H9 (cell line): ENCODE measurements at regions not wholly inside any gene's neighbourhood (a gene's known extent, or its start where the extent isn't known, plus 50 kb on each side); places are given as distances from the start of the nearest gene placed in this dataset.

Source experiments
- DNase-seq: peaks from one replicate; pipeline ENCODE4 v3.0.0-alpha.2; 2017
- H2AFZ ChIP-seq: one replicate; pipeline ENCODE4 v1.6.1; 2013; ENCODE audit warnings: mild to moderate bottlenecking, low read length, control low read depth, moderate library complexity
- H2AK5ac ChIP-seq: 2 replicates; pipeline ENCODE4 v1.6.1; 2013; ENCODE audit warnings: low read length, control low read depth, mixed read lengths; ENCODE audit not compliant: insufficient read length
- H2BK120ac ChIP-seq: one replicate; pipeline ENCODE4 v1.6.1; 2013; ENCODE audit warnings: low read depth, mild to moderate bottlenecking, low read length, control low read depth, inconsistent platforms; ENCODE audit not compliant: poor library complexity, severe bottlenecking
- H2BK12ac ChIP-seq: 2 replicates; pipeline ENCODE4 v1.6.1; 2013; ENCODE audit warnings: low read length, control low read depth, mixed read lengths, low read depth; ENCODE audit not compliant: insufficient read length
- H2BK15ac ChIP-seq: 2 replicates; pipeline ENCODE4 v1.6.1; 2013; ENCODE audit warnings: low read depth, low read length, control low read depth
- H2BK20ac ChIP-seq: one replicate; pipeline ENCODE4 v1.6.1; 2013; ENCODE audit warnings: low read depth, mild to moderate bottlenecking, low read length, control low read depth, inconsistent platforms; ENCODE audit not compliant: poor library complexity, severe bottlenecking
- H2BK5ac ChIP-seq: 2 replicates; pipeline ENCODE4 v1.6.1; 2013; ENCODE audit warnings: low read length, control low read depth, mixed read lengths; ENCODE audit not compliant: insufficient read length
- H3K14ac ChIP-seq: 2 replicates; pipeline ENCODE4 v1.6.1; 2013; ENCODE audit warnings: low read length, control low read depth; ENCODE audit not compliant: insufficient read depth
- H3K18ac ChIP-seq: 2 replicates; pipeline ENCODE4 v1.6.1; 2013; ENCODE audit warnings: low read depth, mild to moderate bottlenecking, mixed read lengths, low read length, control low read depth; ENCODE audit not compliant: insufficient read length
- H3K23ac ChIP-seq: 2 replicates; pipeline ENCODE4 v1.6.1; 2013; ENCODE audit warnings: low read length, control low read depth, mixed read lengths, low read depth; ENCODE audit not compliant: insufficient read length
- H3K23me2 ChIP-seq: 2 replicates; pipeline ENCODE4 v1.6.1; 2013; ENCODE audit warnings: low read depth, mild to moderate bottlenecking, mixed read lengths, low read length, control low read depth; ENCODE audit not compliant: insufficient read length, poor library complexity, severe bottlenecking
- H3K27ac ChIP-seq: 2 replicates; pipeline ENCODE4 v1.5.1; 2013; ENCODE audit warnings: low read length, control low read depth, mixed read lengths, low read depth; ENCODE audit not compliant: insufficient read length
- H3K27me3 ChIP-seq: 2 replicates; pipeline ENCODE4 v1.6.1; 2013; ENCODE audit warnings: low read length, control low read depth, inconsistent platforms; ENCODE audit not compliant: insufficient read depth
- H3K4ac ChIP-seq: 2 replicates; pipeline ENCODE4 v1.6.1; 2013; ENCODE audit warnings: low read depth, mild to moderate bottlenecking, control low read depth, inconsistent platforms, low read length, moderate library complexity
- H3K4me1 ChIP-seq: 2 replicates; pipeline ENCODE4 v1.6.1; 2013; ENCODE audit warnings: low read length, control low read depth, inconsistent platforms; ENCODE audit not compliant: insufficient read depth
- H3K4me2 ChIP-seq: 2 replicates; pipeline ENCODE4 v1.6.1; 2013; ENCODE audit warnings: low read length, control low read depth, mixed read lengths; ENCODE audit not compliant: insufficient read length, insufficient read depth
- H3K56ac ChIP-seq: 2 replicates; pipeline ENCODE4 v1.6.1; 2013; ENCODE audit warnings: low read depth, mild to moderate bottlenecking, mixed read lengths, low read length, control low read depth; ENCODE audit not compliant: insufficient read length
- H3K79me1 ChIP-seq: 2 replicates; pipeline ENCODE4 v1.6.1; 2013; ENCODE audit warnings: low read depth, mild to moderate bottlenecking, moderate library complexity, low read length, control low read depth, inconsistent platforms; ENCODE audit not compliant: insufficient read depth, poor library complexity, severe bottlenecking
- H3K79me2 ChIP-seq: 2 replicates; pipeline ENCODE4 v1.6.1; 2013; ENCODE audit warnings: low read length, control low read depth, inconsistent platforms; ENCODE audit not compliant: insufficient read depth
- H3K9ac ChIP-seq: 2 replicates; pipeline ENCODE4 v1.6.1; 2013; ENCODE audit warnings: low read length, control low read depth, mixed read lengths; ENCODE audit not compliant: insufficient read length; ENCODE audit errors: extremely low read depth
- H3K9me3 ChIP-seq: one replicate; pipeline ENCODE4 v1.6.1; 2013; ENCODE audit warnings: low read depth, low read length, inconsistent platforms; ENCODE audit not compliant: control insufficient read depth
- H3T11ph ChIP-seq: one replicate; pipeline ENCODE4 v1.6.1; 2013; ENCODE audit warnings: mild to moderate bottlenecking, low read length, control low read depth, inconsistent platforms
- H4K20me1 ChIP-seq: one replicate; pipeline ENCODE4 v1.6.1; 2013; ENCODE audit not compliant: control insufficient read depth, insufficient read length, insufficient read depth
- H4K5ac ChIP-seq: 2 replicates; pipeline ENCODE4 v1.6.1; 2013; ENCODE audit warnings: low read depth, mild to moderate bottlenecking, mixed read lengths, low read length, control low read depth; ENCODE audit not compliant: insufficient read length
- H4K8ac ChIP-seq: replicated peaks from 2 replicates; pipeline ENCODE4 v1.6.1; 2013; ENCODE audit warnings: low read length, control low read depth, mixed read lengths, low read depth; ENCODE audit not compliant: insufficient read length
- H4K91ac ChIP-seq: 2 replicates; pipeline ENCODE4 v1.6.1; 2013; ENCODE audit warnings: low read depth, mild to moderate bottlenecking, moderate library complexity, mixed read lengths, low read length, control low read depth; ENCODE audit not compliant: insufficient read length
- H3K27ac Mint-ChIP-seq, 3 experiments: 2 replicates in 2 of 3; 3 replicates in 1 of 3; pipeline ENCODE4 v1.8.0; 2020 to 2021; ENCODE audit warnings: mixed read lengths in 3 of 3, mild to moderate bottlenecking in 1 of 3, moderate library complexity in 1 of 3
- H3K27me3 Mint-ChIP-seq: 2 replicates; pipeline ENCODE4 v1.8.0; 2021; ENCODE audit warnings: low read depth, mild to moderate bottlenecking, moderate library complexity, mixed read lengths
- H3K36me3 Mint-ChIP-seq, 3 experiments: 2 replicates in 2 of 3; 3 replicates in 1 of 3; pipeline ENCODE4 v1.8.0; 2020 to 2021; ENCODE audit warnings: low read depth in 3 of 3, mixed read lengths in 3 of 3; ENCODE audit not compliant: insufficient read depth in 1 of 3
- H3K4me1 Mint-ChIP-seq, 2 experiments: 2 replicates each; pipeline ENCODE4 v1.8.0; 2020; ENCODE audit warnings: mixed read lengths in 2 of 2
- H3K4me3 Mint-ChIP-seq, 2 experiments: 2 replicates in 1 of 2; 3 replicates in 1 of 2; pipeline ENCODE4 v1.8.0; 2020 to 2021; ENCODE audit warnings: mild to moderate bottlenecking in 2 of 2, mixed read lengths in 2 of 2, moderate library complexity in 1 of 2
- H3K9me3 Mint-ChIP-seq, 2 experiments: 2 replicates in 1 of 2; 3 replicates in 1 of 2; pipeline ENCODE4 v1.8.0; 2020; ENCODE audit warnings: mild to moderate bottlenecking in 2 of 2, mixed read lengths in 2 of 2, moderate library complexity in 1 of 2
- CTCF ChIP-seq: fragments of 200-600 bp; sonication (generic); conservative IDR thresholded peaks from 3 replicates; pipeline ENCODE4 v1.8.0; 2021; ENCODE audit warnings: antibody characterized with exemption, mild to moderate bottlenecking
- WGBS: extraction: QIAGEN DNeasy Blood & Tissue Kit; methylation state at CpG from one replicate; pipeline ENCODE4 v1.1.7; 2013; ENCODE audit warnings: missing lambda C conversion rate, low lambda C conversion rate, mixed read lengths; ENCODE audit not compliant: insufficient read length; ENCODE audit errors: extremely low coverage; 5-methylcytosine and 5-hydroxymethylcytosine counted together

DNA sequence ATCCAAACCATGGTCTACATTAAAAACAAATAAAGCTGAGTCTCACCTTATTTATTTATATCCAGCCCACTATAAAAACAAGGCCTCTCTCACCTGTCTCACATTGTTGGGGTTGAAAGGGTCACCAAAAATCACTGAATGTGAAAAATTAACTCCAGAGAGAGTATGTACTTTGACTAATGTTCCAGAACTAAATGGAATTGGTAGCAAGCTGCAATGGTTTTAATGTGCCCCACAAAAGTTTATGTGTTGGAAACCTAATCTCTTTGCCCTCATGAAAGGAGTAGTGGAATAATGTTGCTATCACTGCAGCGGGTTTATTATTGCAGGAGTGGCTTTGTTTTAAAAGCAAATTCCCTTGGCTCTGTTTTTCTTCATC, 230.3 kb downstream of the LTN1 start:
- Histone ChIP-seq H4K8ac (no peak overlapping the region), H3K18ac (no peak overlapping the region), H2BK15ac (no peak overlapping the region), H3K56ac (no peak overlapping the region), H4K91ac (no peak overlapping the region), H3K27ac (no peak overlapping the region), H2BK20ac (no peak overlapping the region), H2AK5ac (no peak overlapping the region), H4K5ac (no peak overlapping the region), H3K27me3 (no peaks in the 10 kb centered on the region), H4K20me1 (no peaks in the 10 kb centered on the region), H2BK5ac (no peak overlapping the region), H3K23me2 (no peaks in the 10 kb centered on the region), H3K4ac (no peak overlapping the region), H3T11ph (no peak overlapping the region), H2BK12ac (no peak overlapping the region), H3K4me2 (no peak overlapping the region), H3K14ac (no peak overlapping the region), H3K79me2 (no peaks in the 10 kb centered on the region), H3K79me1 (no peaks in the 10 kb centered on the region), H3K4me1 (no peaks in the 10 kb centered on the region), H2BK120ac (no peak overlapping the region), H2AFZ (no peak overlapping the region), H3K23ac (no peak overlapping the region), H3K9me3 (no peaks in the 10 kb centered on the region), H3K9ac (no peak overlapping the region)
- Mint-ChIP-seq H3K9me3 (peaks cover 14 to 17% of the 10 kb centered on the region in 2 experiments), H3K36me3 (peaks cover 0 to 12% (median 0%) of the 10 kb centered on the region in 3 experiments; a peak in 2 of 7 replicates), H3K4me1 (no peaks in the 10 kb centered on the region), H3K4me3 (no peak overlapping the region), H3K27ac (no peak overlapping the region), H3K27me3 (no peaks in the 10 kb centered on the region)
- no CpG with 5 or more reads among the region's 1 CpG for WGBS
- TF ChIP-seq CTCF = no peak
- no peak for DNase-seq
